Umbilical cord (tissue), 1 donor: ENCODE measurements at regions not wholly inside any gene's neighbourhood (a gene's known extent, or its start where the extent isn't known, plus 50 kb on each side); places are given as distances from the start of the nearest gene placed in this dataset.
A peak's percentile ranks its signal among the peaks of the same experiment; 100 is the strongest.

Experiments
- DNase-seq: peaks from one replicate; pipeline ENCODE4 v3.0.0-alpha.2; 2015; ENCODE audit warnings: low spot score

- no peak for DNase-seq
Measured at GRCh38 chr9:71589612-71590011, 178.7 kb downstream of the CEMIP2 start.

DNA sequence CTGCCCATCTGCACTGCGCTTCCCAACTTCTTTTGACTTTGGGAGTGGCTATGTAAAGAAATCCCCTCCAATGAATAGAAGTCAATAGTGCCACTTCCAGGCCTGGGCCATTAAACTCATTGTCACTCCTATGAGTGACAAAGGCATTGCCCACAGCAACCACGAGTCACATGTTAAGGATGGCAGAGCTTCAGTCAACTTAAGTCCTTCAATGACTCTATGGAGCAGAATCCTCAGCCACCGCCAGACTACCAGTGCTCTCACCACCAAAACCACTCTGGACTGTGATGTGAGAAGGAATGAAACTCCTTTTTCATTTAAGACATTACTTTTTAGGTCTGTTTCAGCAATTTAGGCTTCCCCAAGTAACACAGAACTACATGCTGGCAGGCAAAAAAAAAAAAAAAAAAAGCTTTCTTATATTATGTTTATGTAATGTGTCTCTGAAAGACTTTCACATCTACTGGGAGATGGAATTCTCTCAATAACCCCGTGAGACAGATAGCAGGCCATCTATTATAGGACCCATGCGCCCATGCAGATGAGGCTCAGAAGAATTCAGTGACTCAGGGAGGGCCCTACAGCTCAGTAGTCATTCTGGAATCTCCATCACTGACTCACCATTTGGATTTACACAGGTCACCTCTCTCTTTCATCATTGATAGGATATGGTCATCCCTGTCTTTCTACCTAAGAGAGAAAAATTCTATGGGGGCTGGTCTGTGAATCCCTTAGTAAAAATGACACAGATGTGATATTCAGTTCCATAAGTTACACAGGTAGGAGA is 180.5 kb downstream of the CEMIP2 start:
- DNase-seq, result no peak

DNA sequence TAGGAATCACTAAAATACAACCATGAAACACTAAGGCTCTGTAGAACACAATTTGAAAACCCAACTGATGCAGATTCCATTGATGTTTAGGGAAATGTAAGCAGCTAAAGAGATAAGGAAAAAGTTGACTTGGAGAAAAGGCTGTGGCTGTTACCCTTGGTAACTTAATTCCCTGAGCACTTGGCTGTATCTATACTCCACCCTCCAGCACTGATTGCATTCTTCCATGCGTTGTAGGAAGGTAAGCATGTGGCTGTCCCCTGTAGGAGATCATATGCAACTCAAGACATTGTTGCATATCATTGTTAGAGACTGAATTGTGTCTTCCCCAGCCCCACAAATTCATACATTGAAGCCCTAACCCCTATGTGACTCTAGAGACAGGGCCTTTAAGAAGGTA is 184.5 kb downstream of the CEMIP2 start:
- peak; percentile 8 for DNase-seq

DNA sequence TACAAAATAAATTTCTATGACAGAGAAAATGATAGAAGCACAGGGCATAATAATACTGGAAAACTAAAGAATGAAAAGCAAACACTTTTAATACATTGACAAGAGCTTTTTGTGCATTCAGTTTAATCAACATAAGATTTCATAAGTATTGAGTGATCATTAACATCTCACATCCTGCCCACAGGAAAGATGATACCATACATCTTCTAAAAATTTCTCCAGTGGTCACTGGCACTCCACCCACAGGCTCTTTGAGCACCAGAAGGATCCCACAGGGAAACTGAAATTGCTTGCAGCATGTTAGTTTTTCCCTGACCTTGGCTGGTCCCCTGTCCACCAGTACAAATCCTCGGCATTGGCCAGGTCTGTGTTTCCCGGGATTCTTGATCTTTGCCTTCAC is 186.0 kb downstream of the CEMIP2 start:
- no peak for DNase-seq

DNA sequence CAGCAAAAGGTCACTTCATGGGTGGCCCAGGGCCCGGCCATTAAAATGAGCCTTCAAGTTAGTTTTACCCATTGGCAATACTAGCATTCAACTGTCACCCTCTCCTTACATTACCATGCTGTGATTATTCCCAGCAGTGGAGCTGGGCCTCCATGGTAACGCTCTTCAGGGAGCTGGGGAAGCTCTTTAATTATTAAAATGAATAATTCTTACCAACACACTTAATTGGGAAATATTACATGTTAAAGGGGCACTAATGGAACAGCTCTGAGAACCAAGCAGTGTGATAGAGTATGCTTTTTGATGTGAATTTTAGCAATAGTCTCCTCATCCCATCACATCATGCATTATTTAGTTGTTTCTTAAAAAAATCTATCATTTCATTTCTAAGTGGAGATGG is 187.2 kb downstream of the CEMIP2 start:
- DNase-seq, result no peak

GRCh38 chr9:71571186-71571585 is 197.1 kb downstream of the CEMIP2 start:
- DNase-seq, result no peak

- no peak for DNase-seq
Measured at GRCh38 chr9:71567890-71568289, 200.4 kb downstream of the CEMIP2 start.

- no peak for DNase-seq
Measured at GRCh38 chr9:71562140-71562539, 206.2 kb downstream of the CEMIP2 start.

DNA sequence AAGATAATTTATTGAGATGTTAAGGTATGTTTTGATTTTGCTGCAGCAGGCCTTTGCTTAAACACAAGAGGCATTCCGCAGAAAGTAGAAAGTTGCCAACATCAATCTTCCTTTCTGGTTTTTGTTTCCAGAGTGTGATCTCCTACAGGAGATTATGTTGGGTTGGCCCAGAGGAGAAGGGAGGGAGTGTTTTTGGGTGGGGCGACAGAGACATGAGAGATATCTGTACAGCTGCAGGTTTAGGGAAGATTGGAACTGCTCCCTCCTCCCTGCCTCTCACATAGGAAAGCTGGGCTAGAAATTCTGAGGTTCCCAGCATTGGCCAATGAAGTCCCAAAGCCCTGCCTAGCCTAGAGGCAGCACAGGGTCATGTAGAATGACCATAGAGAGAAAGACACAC is 211.0 kb downstream of the CEMIP2 start:
- peak; percentile 43 for DNase-seq

- no peak for DNase-seq
Measured at GRCh38 chr9:71552480-71552879, 215.8 kb downstream of the CEMIP2 start.

- DNase-seq, result no peak
Measured at GRCh38 chr9:71549023-71549422, 219.3 kb downstream of the CEMIP2 start.

GRCh38 chr9:71544464-71544863 is 223.8 kb downstream of the CEMIP2 start:
- DNase-seq, result no peak

- no peak for DNase-seq
Measured at GRCh38 chr9:71541436-71541835, 226.9 kb downstream of the CEMIP2 start.

DNA sequence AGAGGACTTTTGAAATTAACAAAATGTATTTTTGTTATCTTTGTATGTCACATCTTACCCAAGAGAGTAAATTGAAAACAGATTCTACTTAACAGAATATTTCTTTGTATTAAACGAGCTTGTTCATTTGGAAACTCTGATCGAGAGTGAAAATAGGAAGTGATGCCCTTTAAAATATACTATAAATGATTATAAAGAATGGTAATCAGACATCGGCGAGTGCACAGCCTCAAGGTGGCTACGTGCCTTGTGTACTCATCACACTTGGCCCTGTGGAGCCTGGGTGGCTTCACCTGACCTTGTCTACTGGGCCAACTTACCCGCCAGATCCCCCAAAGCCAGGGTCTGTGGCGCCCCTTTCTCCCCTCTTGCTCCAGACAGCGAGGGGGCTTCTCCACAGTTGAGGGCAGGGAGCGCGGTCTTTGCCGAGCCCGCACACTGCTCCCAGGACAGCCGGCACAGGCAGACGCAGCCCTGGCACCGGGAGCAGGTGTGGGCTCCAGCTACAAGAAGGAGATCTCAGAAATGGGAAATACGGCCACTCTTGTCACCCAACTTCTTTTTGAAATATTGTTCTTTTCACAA is 243.2 kb downstream of the CEMIP2 start:
- DNase-seq, result no peak

DNA sequence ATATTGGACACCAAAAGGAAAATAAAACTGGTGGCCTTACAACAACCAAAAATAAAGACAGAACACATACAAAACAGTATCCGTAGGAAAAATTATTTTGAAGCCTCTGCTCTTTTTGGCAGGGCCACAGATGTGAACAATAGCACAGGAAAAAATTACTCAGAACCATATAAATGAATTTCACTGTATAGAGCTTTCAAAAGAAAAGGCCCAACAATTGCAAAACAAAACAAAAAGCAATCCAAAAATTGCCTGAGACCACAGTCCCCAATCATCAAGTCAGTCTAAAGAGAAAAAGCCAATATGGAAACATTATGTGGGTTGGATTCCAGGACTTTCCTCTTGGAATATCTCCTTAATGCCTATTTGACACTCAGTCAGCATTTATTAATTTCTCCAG is 243.8 kb downstream of the CEMIP2 start:
- no peak for DNase-seq

- no peak for DNase-seq
Measured at GRCh38 chr9:71521132-71521531, 247.2 kb downstream of the CEMIP2 start.

DNA sequence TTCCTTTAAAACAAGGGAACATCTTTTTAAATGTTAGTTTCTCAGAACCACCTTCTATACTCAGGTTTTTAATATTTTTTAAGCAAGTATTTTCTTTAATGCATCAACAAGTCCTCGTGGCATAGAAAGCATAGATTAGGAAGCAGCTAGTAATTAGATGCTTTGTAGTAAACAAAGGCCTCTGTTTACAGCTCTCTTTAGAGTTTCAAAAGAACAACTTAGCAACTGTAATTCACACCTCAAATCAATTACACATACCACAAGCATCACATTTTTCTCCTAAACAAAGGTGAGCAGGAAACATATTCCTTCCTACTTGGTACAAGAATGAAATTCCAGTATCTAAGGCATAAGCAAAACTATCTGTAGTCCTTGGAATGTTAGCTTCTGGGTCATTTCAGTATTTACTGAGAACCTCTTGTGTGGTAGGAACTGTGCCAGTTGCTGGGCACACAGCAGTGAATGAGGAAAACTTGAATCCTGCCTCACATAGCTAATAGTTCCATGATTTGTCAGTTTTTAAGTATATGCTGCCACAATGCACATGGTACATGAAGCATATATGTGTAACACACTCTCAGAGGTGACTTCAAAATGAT is 249.1 kb downstream of the CEMIP2 start:
- DNase-seq, result no peak

DNA sequence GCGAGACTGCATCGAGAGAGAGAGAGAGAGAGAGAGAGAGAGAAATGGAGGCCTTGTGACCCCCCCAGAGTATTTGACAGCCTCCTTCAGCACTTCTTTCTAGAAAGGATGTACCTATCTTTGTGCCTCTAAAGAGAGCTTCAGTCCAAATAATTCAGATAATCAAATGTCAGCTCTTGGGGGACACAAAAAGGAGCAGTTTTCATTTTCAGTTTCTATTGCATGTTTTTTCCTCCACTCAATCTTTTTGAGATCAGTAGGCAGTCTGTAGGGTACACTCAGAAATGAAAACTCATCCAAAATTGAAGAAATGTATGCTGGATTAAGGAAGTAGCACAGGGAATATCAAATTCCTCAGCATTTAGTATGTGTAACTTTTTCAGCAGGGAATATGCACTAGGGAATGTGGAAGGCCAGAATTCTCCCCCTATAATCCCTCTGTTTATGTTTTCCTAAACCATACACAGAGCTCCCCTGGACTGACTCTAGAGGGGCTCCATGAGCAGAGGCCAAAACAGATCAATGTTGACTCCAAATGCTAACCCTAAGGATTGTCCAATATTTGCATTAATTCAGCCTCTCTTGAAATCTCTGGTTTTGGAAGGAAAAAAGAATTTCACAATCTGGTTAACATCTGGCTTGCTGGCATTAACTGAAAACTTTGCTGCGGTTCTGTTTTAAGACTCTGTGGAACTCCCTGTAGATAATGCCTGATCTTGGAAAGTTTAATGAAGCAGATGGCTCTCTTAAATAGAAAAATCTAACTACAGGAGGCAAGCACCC is 250.1 kb downstream of the CEMIP2 start:
- peak; percentile 94 for DNase-seq

- peak; percentile 60 for DNase-seq
Measured at GRCh38 chr9:71515626-71516025, 252.7 kb downstream of the CEMIP2 start.

DNA sequence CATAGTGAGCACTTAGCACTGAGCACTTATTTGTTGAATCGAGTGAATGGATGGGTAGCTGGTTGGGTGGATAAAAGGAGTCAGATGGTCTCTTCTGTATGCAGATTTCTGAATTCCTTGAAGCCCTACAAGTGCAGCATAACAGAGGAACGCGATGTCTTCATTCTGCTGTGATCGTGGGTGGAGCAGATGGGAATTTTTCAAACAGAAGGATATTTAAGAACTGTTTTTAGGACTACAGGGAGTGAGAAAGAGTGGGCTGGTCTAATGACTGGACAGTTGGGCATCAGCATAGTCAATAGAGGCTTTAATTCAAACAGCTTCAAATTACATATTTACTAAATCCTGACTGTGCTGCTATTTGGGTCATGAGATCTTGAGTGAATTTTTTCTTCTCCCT is 253.2 kb downstream of the CEMIP2 start:
- no peak for DNase-seq

DNA sequence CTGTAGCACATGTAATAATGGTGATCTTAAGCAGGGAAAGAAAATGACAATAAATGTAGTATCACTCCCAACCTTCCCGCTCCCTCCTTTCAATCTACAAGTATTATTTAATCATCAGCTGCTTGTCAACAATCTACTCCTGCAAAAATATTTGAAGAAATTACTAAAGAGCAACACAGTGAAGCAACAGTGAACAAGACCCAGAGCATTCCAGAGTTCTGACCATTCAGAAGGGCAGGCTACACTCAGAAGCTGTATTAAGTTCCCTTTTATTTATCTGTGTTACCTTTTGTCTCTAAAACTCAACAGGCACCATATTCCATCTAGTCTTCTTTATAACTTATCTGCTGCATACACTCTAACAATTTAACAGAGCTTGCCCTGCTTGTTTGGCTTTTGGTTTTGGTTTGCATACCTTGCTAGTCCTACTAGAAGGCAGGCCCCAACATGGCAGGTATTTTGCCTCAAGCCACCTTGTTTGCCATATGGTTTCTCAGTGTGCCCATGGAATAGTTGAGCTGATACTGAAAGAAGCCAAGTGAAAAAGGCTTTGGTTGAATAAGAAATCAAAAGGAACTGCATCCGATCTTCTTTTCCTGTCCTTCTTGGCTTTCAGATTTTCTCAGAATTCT is 253.9 kb downstream of the CEMIP2 start:
- DNase-seq, result no peak

DNA sequence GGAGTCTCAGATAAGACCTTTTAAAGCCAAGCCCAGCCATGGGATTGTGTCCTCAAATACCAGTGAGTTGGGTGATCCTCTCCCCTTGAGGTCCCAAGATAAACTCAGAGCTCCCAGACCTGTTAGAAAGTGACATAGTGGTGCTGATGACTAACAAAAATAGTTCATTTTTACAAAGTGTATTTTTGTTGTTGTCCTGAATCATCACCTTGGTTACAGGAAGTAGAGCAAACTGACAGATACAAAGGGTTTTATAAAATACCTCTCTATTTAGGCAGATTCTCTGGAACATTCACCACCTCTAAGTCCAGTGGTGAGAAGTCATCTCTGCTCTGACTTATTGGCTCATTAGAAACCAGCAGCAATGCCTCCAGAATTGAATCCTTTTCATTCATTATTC is 259.3 kb downstream of the CEMIP2 start:
- DNase-seq, result no peak
